PC-9 (cell line): ENCODE measurements at regions not wholly inside any gene's neighbourhood (a gene's known extent, or its start where the extent isn't known, plus 50 kb on each side); places are given as distances from the start of the nearest gene placed in this dataset.

Source experiments
- CTCF ChIP-seq: fragments of 200-600 bp; sonication (generic); conservative IDR thresholded peaks from 2 replicates; pipeline ENCODE4 v1.6.1; 2017; ENCODE audit warnings: mixed run types, antibody characterized with exemption, mild to moderate bottlenecking, moderate library complexity
- EZH2 ChIP-seq: fragments of 200-600 bp; sonication (generic); IDR thresholded peaks from 2 replicates; pipeline ENCODE4 v1.8.0; 2017; ENCODE audit warnings: antibody characterized with exemption, low read depth

- TF ChIP-seq CTCF (no peak), EZH2 (no peak)
Observed at GRCh38 chr2:83461135-83461534, 997.9 kb downstream of the SUCLG1 start.
